ENCODE measurements at regions not wholly inside any gene's neighbourhood (a gene's known extent, or its start where the extent isn't known, plus 50 kb on each side); places are given as distances from the start of the nearest gene placed in this dataset.
"Not testable (repeated sequence)": the region's sequence is repeated elsewhere in the genome, so short reads cannot be mapped to it uniquely, and the experiment has no call there.

- Histone ChIP-seq H3K4me3 (ENCODE audit: low read depth, low read length) (no peak overlapping the region), H3K36me3 (ENCODE audit: control insufficient read depth, insufficient read depth, low read length) (no peaks in the 10 kb centered on the region), H3K27me3 (ENCODE audit: control insufficient read depth, insufficient read depth, low read length) (no peaks in the 10 kb centered on the region)
- ChIA-PET POLR2A (no interaction called here), CTCF (no interaction called here)
- no peak for TF ChIP-seq CTCF (IDR thresholded peaks at IDR 0.05; ENCODE audit: insufficient read depth, low read depth, low read length)
- DNase-seq (ENCODE audit: low read depth) = no peak
These were observed 254.0 kb upstream of the STXBP6 start for GRCh38 chr14:25303934-25304333.

DNA sequence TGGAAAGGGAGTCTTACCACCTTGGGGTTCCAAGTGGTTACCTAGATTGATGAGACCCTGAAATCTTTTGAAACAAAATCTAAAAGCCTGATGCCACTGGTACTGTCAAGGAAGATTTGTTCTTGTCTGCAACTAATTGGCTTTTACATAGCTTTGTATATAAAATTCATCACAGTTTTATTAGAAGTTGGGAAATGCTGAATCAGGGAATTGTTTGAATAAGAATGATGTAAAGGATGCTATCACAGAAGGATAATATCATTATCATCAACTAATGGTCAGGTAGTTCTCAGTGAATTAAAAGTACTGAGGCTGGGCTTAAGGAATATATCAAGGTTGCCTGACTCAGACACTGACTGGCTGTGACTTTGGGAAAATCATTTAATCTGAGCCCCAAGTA, 248.3 kb upstream of the STXBP6 start:
- no peak for TF ChIP-seq CTCF (IDR thresholded peaks at IDR 0.05; ENCODE audit: insufficient read depth, low read depth, low read length)
- H3K27me3 ChIP-seq (ENCODE audit: control insufficient read depth, insufficient read depth, low read length) = no peaks in the 10 kb centered on the region
- ChIA-PET POLR2A (no interaction called here), CTCF (no interaction called here)
- DNase-seq (ENCODE audit: low read depth) = no peak
- H3K36me3 ChIP-seq (ENCODE audit: control insufficient read depth, insufficient read depth, low read length) = no peaks in the 10 kb centered on the region
- H3K4me3 ChIP-seq (ENCODE audit: low read depth, low read length) = no peak overlapping the region

DNA sequence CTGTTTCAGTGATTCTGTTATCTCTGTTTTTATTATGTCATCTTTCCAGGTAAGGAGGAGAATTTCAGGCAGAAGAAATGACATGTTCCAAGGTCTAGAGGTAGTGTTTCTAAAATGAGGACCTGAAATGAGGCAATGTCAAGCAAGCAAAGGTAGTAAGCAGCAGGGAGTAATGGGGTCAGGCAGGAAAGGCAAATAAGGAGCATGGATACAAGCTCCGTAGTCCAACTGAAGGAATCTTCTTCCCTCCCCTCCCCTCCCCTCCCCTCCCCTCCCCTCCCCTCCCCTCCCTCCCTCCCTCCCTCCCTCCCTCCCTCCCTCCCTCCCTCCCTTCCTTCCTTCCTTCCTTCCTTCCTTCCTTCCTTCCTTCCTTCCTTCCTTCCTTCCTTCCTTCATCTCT, 240.2 kb upstream of the STXBP6 start:
- H3K27me3 ChIP-seq (ENCODE audit: control insufficient read depth, insufficient read depth, low read length); H3K36me3 ChIP-seq (ENCODE audit: control insufficient read depth, insufficient read depth, low read length); DNase-seq (ENCODE audit: low read depth); H3K4me3 ChIP-seq (ENCODE audit: low read depth, low read length); CTCF ChIA-PET; POLR2A ChIA-PET: not testable (repeated sequence)

- H3K4me3 ChIP-seq (ENCODE audit: low read depth, low read length) = no peak overlapping the region
- DNase-seq (ENCODE audit: low read depth) = no peak
- POLR2A ChIA-PET = no interaction called here
- CTCF ChIA-PET = no interaction called here
- TF ChIP-seq CTCF (IDR thresholded peaks at IDR 0.05; ENCODE audit: insufficient read depth, low read depth, low read length) = no peak
- no peaks in the 10 kb centered on the region for H3K27me3 ChIP-seq (ENCODE audit: control insufficient read depth, insufficient read depth, low read length)
- H3K36me3 ChIP-seq (ENCODE audit: control insufficient read depth, insufficient read depth, low read length) = no peaks in the 10 kb centered on the region
These were observed 224.6 kb upstream of the STXBP6 start for GRCh38 chr14:25274529-25274928.

DNA sequence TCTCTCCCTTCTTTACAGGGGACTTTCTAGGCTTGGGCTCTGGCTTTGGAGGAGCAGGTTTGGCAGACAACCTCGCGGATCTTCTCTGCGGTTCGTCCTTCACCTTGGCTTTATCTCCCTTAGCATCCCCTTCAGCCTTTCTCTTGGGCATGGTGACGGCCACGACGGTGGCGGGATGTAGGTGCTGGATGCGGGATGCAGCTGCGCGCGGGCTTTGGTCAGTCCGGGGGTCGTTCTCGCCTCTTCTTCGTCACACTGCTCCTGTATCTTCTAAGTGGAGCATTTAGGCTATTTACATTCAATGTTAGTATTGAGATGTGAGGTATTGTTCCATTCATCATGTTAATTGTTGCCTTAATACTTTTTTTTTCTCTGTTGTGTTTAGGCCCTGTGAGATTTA, 217.2 kb upstream of the STXBP6 start:
- CTCF ChIA-PET = no interaction called here
- no peak for DNase-seq (ENCODE audit: low read depth)

More for the DNA sequence above, 217.2 kb upstream of the STXBP6 start:
- TF ChIP-seq CTCF (IDR thresholded peaks at IDR 0.05; ENCODE audit: insufficient read depth, low read depth, low read length) = no peak
- H3K4me3 ChIP-seq (ENCODE audit: low read depth, low read length) = no peak overlapping the region
- no peaks in the 10 kb centered on the region for H3K36me3 ChIP-seq (ENCODE audit: control insufficient read depth, insufficient read depth, low read length)
- POLR2A ChIA-PET = no interaction called here
- no peaks in the 10 kb centered on the region for H3K27me3 ChIP-seq (ENCODE audit: control insufficient read depth, insufficient read depth, low read length)
